ENCODE measurements at regions not wholly inside any gene's neighbourhood (a gene's known extent, or its start where the extent isn't known, plus 50 kb on each side); places are given as distances from the start of the nearest gene placed in this dataset.

GRCh38 chr7:65250216-65250615 is 123.4 kb upstream of the ZNF92 start:
- TF ChIP-seq CTCF (IDR thresholded peaks at IDR 0.05) (no peak), POLR2A (IDR thresholded peaks at IDR 0.05) (no peak)

Data from body of pancreas (tissue), 4 donors.